ENCODE measurements at regions not wholly inside any gene's neighbourhood (a gene's known extent, or its start where the extent isn't known, plus 50 kb on each side); places are given as distances from the start of the nearest gene placed in this dataset.
A peak's percentile ranks its signal among the peaks of the same experiment; 100 is the strongest.

DNA sequence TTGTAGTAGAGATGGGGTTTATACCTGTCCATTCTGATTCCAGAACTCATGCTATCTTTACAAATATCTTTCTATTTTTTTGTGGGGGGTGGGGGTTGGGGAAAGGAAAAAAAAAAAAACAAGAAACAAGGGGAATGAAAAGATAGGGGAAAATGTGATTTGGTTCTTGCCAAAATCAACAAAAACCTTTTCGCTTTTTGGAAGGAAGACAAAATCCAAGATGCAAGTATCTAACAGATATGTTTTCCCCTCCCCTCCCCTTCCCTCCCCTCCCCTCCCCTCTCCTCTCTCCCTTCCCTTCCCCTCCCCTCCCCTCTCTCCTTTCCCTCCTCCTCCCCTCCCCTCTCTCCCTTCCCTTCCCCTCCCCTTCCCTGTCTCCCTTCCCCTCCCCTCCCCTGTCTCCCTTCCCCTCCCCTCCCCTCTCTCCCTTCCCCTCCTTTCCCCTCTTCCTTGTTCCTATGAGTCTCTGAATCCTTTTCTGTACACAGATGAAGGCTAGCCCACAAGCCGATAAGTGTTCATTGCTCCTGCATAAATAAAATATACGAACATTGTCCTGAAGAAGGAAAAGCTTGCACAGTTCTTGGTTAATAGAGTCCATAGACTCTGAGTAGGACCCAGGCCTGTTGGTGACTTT lies 551.9 kb downstream of the EDEM1 start:
- peaks cover 0 to 3% (median 0%) of the 10 kb centered on the region in 7 donors for H3K9me3 Mint-ChIP-seq
- Histone ChIP-seq H3K4me1 (ENCODE audit: control insufficient read depth in 1 of 2, insufficient read depth in 2 of 2, low read length in 2 of 2) (peaks cover 0 to 4% of the 10 kb centered on the region in 2 donors), H3K4me3 (replicated peaks in 1 of 3; ENCODE audit: low read depth in 2 of 3, low read length in 3 of 3) (no peak overlapping the region), H3K27ac (ENCODE audit: low read depth in 1 of 2, low read length in 2 of 2) (no peak overlapping the region), H3K79me2 (ENCODE audit: insufficient read depth, low read length) (no peaks in the 10 kb centered on the region), H3K36me3 (replicated peaks in 1 of 2; ENCODE audit: control insufficient read depth in 1 of 2, insufficient read depth in 2 of 2, low read length in 2 of 2) (no peaks in the 10 kb centered on the region), H3K9ac (ENCODE audit: insufficient read depth, low read length, poor library complexity, severe bottlenecking) (no peak overlapping the region), H4K20me1 (ENCODE audit: insufficient read depth, low read length) (no peaks in the 10 kb centered on the region), H3K27me3 (ENCODE audit: control insufficient read depth in 2 of 2, insufficient read depth in 2 of 2, low read length in 2 of 2) (no peaks in the 10 kb centered on the region), H3K4me2 (replicated peaks; ENCODE audit: extremely low read depth, low read length, poor library complexity, severe bottlenecking) (no peak overlapping the region), H2AFZ (ENCODE audit: insufficient read depth, low read depth, low read length, poor library complexity, severe bottlenecking) (no peak overlapping the region), H3K9me3 (replicated peaks in 1 of 2; ENCODE audit: control insufficient read depth in 1 of 2, insufficient read depth in 1 of 2, low read length in 2 of 2) (no peaks in the 10 kb centered on the region)
- intact Hi-C loops (cut with micrococcal nuclease): loop anchor here in 1 of 2 donors (10.0 kb wide), 2 partner anchors 315 to 435 kb away; no protein-coding TSS in a partner anchor
- WGBS (ENCODE audit: insufficient coverage): no CpG with 5 or more reads among the region's 3 CpGs
- no peak overlapping the region for H3K4me3 Mint-ChIP-seq
- peaks cover 7% of the 10 kb centered on the region for H3K4me1 Mint-ChIP-seq
- DNase-seq: no peak
- no peak overlapping the region for H3K27ac Mint-ChIP-seq
- no peaks in the 10 kb centered on the region for H3K27me3 Mint-ChIP-seq (ENCODE audit: low read depth in 3 of 3)
- H3K36me3 Mint-ChIP-seq: no peaks in the 10 kb centered on the region
- TF ChIP-seq, protein P1, sequence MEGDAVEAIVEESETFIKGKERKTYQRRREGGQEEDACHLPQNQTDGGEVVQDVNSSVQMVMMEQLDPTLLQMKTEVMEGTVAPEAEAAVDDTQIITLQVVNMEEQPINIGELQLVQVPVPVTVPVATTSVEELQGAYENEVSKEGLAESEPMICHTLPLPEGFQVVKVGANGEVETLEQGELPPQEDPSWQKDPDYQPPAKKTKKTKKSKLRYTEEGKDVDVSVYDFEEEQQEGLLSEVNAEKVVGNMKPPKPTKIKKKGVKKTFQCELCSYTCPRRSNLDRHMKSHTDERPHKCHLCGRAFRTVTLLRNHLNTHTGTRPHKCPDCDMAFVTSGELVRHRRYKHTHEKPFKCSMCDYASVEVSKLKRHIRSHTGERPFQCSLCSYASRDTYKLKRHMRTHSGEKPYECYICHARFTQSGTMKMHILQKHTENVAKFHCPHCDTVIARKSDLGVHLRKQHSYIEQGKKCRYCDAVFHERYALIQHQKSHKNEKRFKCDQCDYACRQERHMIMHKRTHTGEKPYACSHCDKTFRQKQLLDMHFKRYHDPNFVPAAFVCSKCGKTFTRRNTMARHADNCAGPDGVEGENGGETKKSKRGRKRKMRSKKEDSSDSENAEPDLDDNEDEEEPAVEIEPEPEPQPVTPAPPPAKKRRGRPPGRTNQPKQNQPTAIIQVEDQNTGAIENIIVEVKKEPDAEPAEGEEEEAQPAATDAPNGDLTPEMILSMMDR (IDR thresholded peaks at IDR 0.05): no peak

DNA sequence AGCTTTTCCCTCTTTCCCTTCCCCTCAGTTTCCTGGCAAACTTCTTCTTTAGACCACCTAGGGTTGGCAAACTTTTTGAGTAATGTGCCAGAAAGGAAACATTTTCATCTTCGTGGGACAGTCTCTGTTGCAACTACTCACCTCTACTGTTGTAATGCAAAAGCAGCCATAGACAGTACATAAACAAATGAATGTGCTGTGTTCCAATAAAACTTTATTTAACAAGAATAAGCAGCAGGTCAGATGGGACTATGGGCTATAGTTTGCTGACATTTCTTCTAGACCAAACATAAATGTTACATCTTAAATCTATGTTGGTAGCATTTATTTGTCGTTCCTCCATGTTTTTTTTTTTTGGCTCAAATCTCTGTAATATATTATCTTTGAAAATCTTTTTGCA lies 552.4 kb downstream of the EDEM1 start:
- Histone ChIP-seq H3K36me3 (replicated peaks in 1 of 2; ENCODE audit: control insufficient read depth in 1 of 2, insufficient read depth in 2 of 2, low read length in 2 of 2) (no peaks in the 10 kb centered on the region), H3K9ac (ENCODE audit: insufficient read depth, low read length, poor library complexity, severe bottlenecking) (no peak overlapping the region), H3K79me2 (ENCODE audit: insufficient read depth, low read length) (no peaks in the 10 kb centered on the region), H3K4me3 (replicated peaks in 1 of 3; ENCODE audit: low read depth in 2 of 3, low read length in 3 of 3) (no peak overlapping the region), H3K9me3 (replicated peaks in 1 of 2; ENCODE audit: control insufficient read depth in 1 of 2, insufficient read depth in 1 of 2, low read length in 2 of 2) (no peaks in the 10 kb centered on the region), H3K27ac (ENCODE audit: low read depth in 1 of 2, low read length in 2 of 2) (no peak overlapping the region), H3K27me3 (ENCODE audit: control insufficient read depth in 2 of 2, insufficient read depth in 2 of 2, low read length in 2 of 2) (no peaks in the 10 kb centered on the region), H3K4me1 (ENCODE audit: control insufficient read depth in 1 of 2, insufficient read depth in 2 of 2, low read length in 2 of 2) (peaks cover 0 to 4% of the 10 kb centered on the region in 2 donors), H2AFZ (ENCODE audit: insufficient read depth, low read depth, low read length, poor library complexity, severe bottlenecking) (no peak overlapping the region), H4K20me1 (ENCODE audit: insufficient read depth, low read length) (no peaks in the 10 kb centered on the region), H3K4me2 (replicated peaks; ENCODE audit: extremely low read depth, low read length, poor library complexity, severe bottlenecking) (no peak overlapping the region)
- intact Hi-C loops (cut with micrococcal nuclease): loop anchor here in 1 of 2 donors (10.0 kb wide), 2 partner anchors 315 to 435 kb away; no protein-coding TSS in a partner anchor
- H3K4me3 Mint-ChIP-seq: no peak overlapping the region
- WGBS (ENCODE audit: insufficient coverage): no CpG with 5 or more reads among the region's 2 CpGs
- DNase-seq: no peak
- peak overlapping the region in 1 of 7 donors; percentile 9 for H3K27ac Mint-ChIP-seq
- H3K36me3 Mint-ChIP-seq: no peaks in the 10 kb centered on the region
- H3K4me1 Mint-ChIP-seq: peaks cover 7% of the 10 kb centered on the region
- H3K9me3 Mint-ChIP-seq: peaks cover 0 to 3% (median 0%) of the 10 kb centered on the region in 7 donors
- TF ChIP-seq, protein P1 (IDR thresholded peaks at IDR 0.05): no peak
- H3K27me3 Mint-ChIP-seq (ENCODE audit: low read depth in 3 of 3): no peaks in the 10 kb centered on the region
